PC-3 (cell line): ENCODE measurements at regions not wholly inside any gene's neighbourhood (a gene's known extent, or its start where the extent isn't known, plus 50 kb on each side); places are given as distances from the start of the nearest gene placed in this dataset.

ENCODE experiments used
- CTCF ChIP-seq: fragments of 300-600 bp; sonication (generic); conservative IDR thresholded peaks from 2 replicates; pipeline ENCODE4 v1.5.1; 2017; ENCODE audit warnings: antibody characterized with exemption, low read depth, mild to moderate bottlenecking, low read length
- EZH2phosphoT487 ChIP-seq: fragments of 300-600 bp; sonication (generic); IDR thresholded peaks from 2 replicates; pipeline ENCODE4 v1.6.1; 2018; ENCODE audit warnings: mild to moderate bottlenecking, antibody characterized with exemption, low read length, borderline replicate concordance

DNA sequence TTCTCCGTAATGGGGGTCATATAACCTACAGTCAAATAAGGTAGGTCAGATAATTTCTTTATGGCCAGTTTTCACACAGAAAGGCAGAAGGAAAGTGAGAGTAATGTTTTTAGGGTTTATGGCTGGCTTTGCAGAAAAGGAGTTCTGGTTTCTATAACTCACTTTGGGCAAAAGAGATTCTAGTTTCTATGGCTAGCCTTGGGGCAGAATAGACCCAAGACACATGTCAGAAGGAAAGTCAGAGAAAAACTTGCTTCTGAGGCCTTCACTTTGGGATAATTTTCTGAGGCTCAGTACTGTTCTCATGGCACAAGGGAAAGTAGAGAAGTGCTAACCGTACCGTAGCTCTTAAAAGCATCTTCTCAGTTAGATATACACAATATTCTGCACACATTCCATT lies 1145.3 kb downstream of the EFNA5 start:
- TF ChIP-seq CTCF (no peak), EZH2phosphoT487 (no peak)
